ENCODE measurements at regions not wholly inside any gene's neighbourhood (a gene's known extent, or its start where the extent isn't known, plus 50 kb on each side); places are given as distances from the start of the nearest gene placed in this dataset.
"Not testable (repeated sequence)": the region's sequence is repeated elsewhere in the genome, so short reads cannot be mapped to it uniquely, and the experiment has no call there.

DNA sequence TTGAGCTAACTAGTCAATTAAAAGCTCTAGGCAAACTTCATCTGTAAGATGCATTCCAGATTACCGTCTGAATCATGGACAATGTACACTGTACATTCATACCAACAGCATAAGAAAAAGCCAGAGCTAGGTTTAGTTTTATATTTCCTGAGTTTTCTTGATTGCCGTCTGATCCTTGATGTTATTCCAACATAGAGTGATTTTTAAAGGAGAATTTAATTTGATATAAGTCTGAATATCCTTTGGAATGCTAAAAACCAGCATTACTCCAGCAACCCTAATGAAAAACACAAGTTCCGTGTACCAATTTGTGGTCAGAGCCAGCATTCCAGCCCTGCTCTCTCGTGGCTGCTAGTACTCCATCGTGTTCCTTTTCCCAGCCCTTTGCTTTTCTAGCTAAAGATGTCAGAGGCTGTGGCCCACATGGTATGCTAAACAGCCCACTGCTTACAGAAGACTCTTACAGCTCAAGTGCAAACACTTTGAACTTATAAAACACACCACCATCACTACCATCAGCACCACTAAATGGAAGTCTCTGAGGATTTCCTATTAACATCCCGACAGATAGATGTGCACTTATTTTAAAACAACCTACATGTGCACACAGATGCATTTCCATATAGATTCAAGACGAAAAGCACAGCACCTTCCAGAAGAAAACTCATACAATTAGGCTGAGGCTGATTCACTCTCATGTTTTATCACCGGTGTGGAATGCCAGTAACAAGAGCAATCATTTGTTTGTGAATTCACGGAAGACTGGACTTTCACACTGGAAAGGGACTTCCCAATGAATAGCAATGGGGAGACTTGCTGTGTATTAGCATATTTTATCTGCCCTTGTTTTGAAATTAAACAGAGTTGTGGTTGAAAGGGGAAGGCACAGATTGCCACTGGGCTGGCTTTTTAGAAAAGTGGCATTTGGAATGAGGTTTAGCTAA, 246.9 kb upstream of the GAS1 start:
- DNase-seq (ENCODE audit: insufficient read length, low spot score) (no peak), FAIRE-seq (no peak)

DNA sequence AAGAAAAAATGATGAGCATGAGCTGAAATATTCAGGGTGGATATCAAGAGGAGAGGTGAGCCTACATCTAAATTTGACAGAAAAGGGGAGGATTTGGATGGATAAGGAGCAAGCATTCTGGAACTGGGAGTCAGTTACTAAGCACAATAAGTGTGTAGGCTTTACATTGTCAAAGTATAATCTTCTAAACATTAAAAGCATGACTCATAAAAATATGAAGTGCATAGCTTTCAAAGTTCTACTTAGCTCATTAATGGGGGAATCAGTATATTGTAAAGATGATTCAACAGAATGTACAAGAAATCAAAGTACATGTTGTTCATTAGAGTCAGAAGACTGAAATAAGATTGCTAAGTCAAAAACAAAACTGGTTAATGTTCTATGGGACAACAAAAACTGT, 248.0 kb upstream of the GAS1 start:
- DNase-seq (ENCODE audit: insufficient read length, low spot score) = no peak
- FAIRE-seq = no peak

DNA sequence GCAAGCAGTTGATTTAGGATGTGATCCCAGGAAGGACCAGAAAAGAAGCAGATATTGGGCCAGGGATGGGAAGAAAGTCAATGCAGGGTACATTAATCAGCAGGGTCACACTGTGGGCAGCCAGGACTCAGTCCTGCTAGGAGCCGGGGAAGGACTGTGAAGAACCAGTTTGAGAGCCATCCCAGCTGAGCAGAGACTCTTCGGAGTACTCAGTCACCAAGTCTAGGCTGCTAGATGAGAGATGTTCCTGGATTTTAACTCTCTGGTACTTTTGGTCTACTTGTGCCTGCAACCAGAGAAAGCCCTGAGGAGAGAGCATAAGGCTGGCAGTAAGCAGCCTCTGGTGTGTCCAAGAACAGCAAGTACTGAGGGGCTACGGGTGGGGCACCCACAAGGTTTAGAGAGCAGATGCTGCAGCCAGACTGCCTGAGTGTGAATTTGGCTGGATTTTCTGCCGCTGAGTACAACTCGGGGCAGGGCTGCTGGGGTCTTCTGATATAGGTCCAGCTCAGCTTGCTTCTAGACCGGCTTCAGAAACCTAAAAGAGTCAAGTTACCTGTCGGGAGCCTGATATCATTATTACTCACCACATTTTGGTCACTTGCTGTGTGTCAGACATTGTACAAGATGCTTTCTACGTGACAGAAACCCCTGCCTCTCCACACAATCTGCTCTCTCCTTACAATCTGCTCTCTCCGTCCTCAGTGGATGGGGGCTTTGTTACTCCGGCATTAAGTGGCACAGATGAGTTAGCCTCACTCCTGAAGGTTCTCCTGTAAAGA, 250.2 kb upstream of the GAS1 start:
- DNase-seq (ENCODE audit: insufficient read length, low spot score) = no peak
- FAIRE-seq = no peak

DNA sequence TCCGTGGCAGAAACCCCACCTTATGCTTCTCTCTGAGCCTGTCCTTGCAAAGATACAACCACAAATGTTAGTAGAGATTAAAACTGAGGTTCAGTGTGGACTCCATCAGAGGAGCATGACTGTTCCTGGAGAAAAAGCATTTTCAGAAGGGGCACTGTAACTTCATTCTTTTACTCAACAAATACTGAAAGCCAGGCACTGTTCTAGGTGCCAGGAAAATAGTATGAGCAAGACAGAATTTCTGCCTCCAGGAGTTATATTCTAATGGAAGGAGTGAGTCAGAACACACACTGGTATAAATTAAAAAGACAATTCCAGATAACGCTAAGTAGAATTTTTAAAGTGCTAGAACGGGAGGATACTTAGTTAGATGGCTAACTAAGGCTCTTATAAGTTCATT, 251.4 kb upstream of the GAS1 start:
- FAIRE-seq = no peak
- no peak for DNase-seq (ENCODE audit: insufficient read length, low spot score)

DNA sequence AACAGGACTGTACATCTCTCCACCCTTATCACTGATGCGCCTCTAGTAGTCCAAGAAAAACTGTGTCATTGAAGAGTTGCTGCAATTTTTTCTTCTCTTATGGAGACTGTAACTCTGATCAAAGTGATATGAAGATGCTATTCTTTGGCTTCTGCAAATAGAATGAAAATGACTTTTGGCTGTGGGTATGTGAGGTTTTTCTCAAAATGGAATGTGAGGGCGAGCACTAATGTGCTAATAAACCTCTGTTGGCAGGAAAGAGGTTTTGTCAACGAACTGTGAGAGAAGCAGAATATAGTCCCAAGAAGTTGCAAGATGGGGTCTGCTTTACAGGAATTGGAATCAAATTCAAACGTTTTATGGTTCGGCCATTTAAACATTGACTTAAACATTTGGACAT, 252.0 kb upstream of the GAS1 start:
- FAIRE-seq (no peak), DNase-seq (ENCODE audit: insufficient read length, low spot score) (no peak)

DNA sequence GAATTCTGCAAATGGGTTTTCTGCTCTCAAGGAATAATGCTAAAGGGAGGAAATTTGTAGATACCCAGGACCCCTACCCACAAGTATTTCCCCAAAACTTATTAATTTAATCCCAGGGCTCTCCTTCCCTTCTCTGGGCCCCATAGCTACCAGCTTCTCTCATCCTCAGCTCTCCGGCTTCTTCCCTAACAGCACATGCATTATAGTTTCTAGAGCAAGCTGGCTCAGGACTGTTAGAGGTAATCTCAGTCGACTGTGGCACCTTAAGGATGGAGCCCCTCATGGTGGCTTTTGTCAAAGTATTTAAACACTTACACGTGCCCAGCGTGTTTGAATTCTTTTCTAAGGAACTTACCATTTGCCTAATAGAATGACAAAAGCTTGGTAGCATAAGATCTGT, 252.5 kb upstream of the GAS1 start:
- no peak for FAIRE-seq
- no peak for DNase-seq (ENCODE audit: insufficient read length, low spot score)

DNA sequence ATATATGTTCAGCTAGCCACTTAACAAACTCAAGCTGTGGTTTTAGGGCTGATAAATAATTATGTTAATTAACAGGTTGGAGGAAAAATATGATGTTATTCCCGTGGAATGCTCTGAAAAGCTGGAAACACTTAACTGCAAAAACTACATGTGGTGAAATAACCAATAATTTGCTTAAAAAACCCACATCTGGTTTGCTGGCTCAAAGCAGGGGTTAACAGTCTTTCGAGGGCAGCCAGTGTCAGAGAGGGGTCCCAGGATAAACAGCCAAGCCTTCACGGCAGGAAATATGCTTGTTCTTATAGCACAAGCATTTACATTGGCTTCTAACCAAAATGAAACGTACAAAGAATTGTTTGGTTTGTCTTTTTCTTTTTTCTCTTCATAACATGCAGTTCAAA, 254.0 kb upstream of the GAS1 start:
- FAIRE-seq (no peak), DNase-seq (ENCODE audit: insufficient read length, low spot score) (no peak)

DNA sequence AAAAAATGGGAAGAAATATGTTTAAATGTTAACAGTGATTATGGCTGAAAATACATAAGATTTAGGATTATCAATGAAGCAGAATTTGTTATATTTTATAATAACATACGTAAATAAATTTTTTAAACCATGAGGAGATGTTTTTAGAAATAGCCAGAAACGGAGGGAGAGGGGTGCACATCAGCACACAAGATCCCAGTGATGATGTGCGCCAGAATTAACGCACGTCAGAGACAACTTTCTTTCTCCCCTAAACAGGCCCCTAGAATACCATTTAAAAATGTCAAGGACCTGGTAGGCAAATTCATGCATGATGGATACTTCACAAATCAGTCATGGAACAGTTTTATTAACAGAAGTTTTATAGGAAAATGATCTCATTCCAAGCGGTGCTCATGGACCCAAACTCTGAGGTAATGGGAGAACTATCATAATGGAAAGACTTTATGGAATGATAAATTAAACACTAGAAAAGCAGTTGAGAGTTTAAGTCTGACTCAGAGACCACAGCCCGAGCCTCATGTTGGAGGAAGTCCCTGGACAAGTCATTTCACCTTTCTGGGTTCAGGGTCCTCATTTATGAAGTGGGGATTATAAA, 258.9 kb upstream of the GAS1 start:
- DNase-seq (ENCODE audit: insufficient read length, low spot score) (no peak), FAIRE-seq (no peak)

DNA sequence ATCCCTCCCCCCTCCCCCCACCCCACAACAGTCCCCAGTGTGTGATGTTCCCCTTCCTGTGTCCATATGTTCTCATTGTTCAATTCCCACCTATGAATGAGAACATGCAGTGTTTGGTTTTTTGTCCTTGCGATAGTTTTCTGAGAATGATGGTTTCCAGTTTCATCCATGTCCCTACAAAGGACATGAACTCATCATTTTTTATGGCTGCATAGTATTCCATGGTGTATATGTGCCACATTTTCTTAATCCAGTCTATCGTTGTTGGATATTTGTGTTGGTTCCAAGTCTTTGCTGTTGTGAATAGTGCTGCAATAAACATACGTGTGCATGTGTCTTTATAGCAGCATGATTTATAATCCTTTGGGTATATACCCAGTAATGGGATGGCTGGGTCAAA, 263.4 kb upstream of the GAS1 start:
- DNase-seq (ENCODE audit: insufficient read length, low spot score); FAIRE-seq: not testable (repeated sequence)

DNA sequence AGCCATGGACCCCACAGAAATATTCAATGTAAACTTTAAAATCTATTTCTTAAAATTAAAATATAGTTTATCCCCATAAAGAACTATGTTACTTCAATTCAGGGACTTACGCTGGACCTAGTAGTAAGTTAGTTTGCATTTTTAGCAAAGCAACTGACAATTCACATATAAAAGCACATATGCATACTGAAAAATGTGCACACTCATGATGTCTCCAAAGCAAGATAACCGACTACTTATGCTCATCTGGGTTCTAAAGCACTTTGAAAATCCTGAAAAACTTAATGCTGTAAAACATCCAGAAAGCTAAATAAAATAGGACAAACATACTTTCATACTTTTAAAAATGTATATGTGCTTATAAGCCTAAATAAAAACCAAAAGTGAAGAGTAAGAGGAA, 264.4 kb upstream of the GAS1 start:
- DNase-seq (ENCODE audit: insufficient read length, low spot score) = no peak
- no peak for FAIRE-seq

DNA sequence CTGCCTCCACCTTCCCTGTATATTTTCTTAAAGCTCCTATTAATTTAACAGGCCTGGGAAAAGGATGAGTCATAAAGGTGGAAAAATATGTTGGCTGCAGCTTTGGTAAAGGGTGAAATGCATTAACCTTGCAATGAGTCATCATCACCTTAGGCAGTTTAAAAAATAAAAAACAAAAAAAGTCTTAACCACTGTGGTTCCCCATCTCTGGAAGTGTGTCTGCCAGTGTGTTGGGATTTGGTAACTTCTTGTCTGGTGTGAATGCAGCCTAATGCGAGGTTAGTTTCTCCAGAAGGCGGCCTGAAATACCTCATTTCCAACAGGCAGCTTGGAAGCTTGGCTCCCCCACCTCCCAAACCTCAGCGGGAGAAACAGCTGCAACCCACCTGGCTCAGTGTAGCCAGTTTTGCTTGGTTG, 265.3 kb upstream of the GAS1 start:
- FAIRE-seq = no peak
- no peak for DNase-seq (ENCODE audit: insufficient read length, low spot score)

DNA sequence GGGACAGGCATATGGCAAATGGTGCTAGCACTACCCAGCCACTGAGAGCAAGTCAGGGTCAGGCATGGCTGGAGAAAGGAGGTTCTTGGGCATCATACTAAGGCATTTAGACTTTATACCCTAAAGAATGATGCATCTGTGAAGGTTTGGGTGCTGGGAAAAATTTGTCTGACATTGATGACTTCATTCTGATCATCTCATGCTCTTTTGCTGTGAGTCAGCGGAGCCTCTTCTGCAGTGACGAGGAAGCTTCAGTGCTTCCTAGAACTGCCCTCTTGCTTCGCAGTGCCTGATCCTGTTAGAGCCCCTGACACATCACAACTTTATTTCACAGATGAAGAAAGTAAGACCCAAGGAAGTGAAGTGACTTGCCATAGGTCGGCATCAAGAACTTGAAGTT, 266.6 kb upstream of the GAS1 start:
- DNase-seq (ENCODE audit: insufficient read length, low spot score) (no peak), FAIRE-seq (no peak)

DNA sequence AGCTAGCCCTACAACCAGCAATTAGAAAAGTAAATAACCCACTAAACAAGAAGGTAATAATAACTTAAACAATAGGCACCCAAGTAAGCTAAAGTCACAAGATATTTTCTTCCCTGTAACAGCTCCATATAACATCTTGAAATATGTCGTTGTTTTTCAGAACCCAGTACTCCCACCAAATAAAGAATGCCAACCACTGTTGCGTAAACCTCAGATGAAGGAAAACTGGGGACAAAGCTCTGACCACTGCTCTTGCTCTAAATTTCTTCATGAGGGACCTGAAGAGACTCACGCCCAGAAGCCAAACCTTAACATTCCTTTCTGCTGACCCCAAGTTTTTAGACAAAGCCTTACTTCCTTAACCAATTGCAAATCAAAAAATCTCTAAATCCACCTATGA, 267.7 kb upstream of the GAS1 start:
- FAIRE-seq (no peak), DNase-seq (ENCODE audit: insufficient read length, low spot score) (no peak)

DNA sequence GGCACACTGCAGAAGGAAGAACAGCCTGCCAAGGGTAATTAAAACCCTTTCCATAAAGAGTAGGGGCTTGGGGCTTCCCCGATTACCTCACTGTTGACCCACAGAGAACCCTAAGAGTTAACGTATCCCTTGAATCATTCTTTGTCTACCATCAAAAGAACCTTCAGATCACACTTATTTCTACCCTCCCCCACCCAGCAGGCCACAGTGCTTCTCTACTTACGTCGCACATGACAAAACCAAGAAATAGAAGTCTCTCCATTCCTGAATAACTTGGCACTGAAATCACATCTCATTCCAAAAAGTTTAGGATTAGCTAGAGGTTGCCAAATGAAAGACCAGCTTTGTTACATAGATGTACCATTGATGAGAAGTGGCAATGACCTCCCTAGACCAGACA, 268.7 kb upstream of the GAS1 start:
- DNase-seq (ENCODE audit: insufficient read length, low spot score) (no peak), FAIRE-seq (no peak)

DNA sequence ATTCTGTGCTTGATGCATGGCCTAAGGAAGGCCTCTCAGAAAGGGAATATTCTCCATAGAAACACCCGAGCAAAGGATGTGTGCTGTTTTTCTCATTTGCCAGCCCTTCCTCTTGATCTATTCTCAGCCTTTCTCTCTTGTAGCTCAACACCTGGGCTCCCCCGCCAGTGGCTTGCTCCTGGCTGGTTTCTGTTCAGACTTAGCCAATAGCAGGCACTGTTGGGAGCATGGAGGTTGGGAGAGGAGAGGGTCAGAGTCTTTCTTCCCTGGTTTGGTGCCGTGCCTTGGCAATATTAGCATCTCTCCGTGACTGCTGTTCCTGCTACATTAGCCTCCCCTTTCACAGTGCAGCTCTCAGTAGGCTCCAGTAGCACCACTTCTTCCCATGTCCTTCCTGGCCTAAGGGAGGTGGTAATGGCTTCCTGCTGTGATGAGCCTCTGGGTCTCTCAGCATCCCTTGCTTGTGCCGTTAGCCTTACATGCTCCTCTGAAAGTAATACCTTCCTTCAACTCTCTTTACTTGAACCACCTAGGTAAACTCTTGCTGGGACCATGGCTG, 269.7 kb upstream of the GAS1 start:
- FAIRE-seq = no peak
- DNase-seq (ENCODE audit: insufficient read length, low spot score) = no peak

DNA sequence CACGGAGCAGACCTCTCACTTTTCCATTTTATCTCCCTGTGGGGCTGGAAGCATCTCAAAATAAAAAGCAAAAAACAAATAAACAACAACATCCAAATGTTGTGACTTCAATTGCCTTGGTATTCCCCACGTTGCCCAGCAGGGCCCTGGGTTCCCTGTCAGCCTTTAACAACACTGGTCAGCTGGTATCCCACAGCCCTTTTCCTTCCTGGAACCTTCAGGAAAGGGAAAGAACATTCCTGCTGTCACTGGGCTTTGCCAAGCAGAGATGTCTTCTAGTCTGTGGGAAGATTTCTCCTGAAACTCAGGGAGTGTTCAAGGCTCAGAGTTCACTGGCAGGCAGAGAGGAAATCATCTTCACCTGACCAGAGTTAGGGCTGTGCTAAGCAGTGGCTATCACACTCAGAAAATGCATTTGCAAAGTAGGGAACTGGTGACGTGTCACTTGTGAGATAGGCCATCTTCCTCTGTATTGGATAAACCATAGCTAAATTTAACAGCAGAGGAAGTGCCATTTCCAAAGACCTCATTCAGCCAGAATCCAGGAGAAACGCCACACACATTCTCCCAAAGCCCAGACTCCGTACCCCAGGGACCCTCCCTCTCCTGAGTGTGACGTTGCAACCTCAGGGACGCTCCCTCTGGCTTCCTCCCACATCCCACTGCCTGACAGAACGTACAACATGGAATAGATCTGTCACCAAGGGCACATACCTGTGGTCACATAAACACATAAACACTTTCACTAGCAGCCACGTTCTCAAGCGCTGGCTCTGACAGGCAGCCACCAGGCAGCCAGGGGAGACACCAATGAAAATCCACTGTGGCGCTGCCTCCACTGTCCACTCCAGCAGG, 274.0 kb upstream of the DAPK1 start:
- DNase-seq (ENCODE audit: insufficient read length, low spot score) = no peak
- FAIRE-seq = no peak

DNA sequence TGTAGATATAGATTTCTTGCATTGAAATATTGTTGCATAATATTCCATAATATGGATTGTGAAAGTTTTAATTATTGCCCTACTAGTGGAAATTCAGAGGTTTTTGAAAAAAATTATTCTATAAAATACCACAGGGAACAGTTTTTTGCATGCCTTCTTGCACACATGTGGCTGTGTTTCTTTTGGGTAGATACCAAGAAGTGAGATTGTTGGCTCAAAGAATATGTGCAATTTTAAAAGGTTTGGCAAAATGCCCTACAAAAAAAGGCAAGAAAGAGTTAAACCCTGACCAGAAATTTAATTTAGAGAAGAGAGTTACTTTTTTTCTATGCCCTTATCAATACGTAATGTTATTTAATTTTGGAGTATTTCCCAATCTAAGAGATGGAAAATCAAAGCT, 270.8 kb upstream of the DAPK1 start:
- DNase-seq (ENCODE audit: insufficient read length, low spot score) (no peak), FAIRE-seq (no peak)

DNA sequence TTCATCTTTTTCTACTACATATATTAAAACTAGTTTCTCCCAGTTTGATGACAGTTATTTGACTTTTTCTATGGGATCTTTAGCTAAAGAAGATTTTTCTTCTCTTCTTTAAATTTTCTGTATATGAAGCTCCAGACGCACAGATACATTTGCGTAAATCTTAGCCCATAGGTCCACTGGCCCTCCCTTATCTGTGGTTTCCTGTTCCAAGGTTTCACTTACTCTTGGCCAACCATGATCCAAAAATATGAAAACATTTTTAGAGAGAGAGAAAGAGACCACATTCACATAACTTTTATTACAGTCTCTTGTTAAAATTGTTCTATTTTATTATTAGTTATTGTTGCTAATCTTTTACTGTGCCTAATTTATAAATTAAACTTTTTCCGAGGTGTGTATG, 270.2 kb upstream of the DAPK1 start:
- DNase-seq (ENCODE audit: insufficient read length, low spot score) = no peak
- FAIRE-seq = no peak

DNA sequence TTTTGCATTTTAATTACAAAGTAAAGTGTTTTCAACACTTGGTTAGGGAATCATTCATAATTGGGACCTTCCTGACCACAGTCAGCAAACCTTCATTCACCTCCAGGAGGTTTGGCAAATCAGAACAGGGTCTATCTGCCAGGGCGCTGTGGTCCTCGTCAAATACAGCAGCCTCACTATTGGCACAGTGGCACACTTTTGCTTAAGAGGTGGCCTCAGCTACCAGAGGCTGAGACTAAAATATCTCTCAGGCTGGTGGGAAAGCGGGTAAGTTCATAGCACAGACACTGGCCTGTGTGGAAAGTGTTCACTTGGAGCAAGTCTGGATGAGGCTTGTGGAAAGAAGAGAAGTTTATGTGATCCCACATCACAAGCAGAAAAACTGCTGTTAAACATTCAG, 268.6 kb upstream of the DAPK1 start:
- FAIRE-seq = no peak
- no peak for DNase-seq (ENCODE audit: insufficient read length, low spot score)

DNA sequence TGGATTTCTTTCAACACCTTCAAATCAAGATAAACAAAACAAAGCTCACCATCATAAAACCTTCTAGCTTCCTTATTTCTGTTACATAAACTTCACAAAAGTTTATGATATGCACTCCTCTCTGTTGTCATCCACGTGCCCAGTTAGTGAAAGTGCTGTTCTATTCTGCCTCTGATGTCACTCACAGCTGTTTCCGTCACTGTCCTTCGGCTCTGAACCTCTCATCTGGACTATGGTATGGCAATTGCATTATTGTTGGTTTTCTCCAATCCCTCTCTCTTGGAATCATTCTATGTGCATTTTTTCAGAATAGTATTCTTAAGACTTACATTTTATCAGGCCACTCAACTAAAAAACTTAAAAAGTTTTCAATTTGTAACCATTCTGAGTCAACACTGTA, 264.2 kb upstream of the DAPK1 start:
- no peak for FAIRE-seq
- no peak for DNase-seq (ENCODE audit: insufficient read length, low spot score)

All from GM19239 (cell line).